Fibroblast of skin of right biceps (primary cell): ENCODE measurements at regions not wholly inside any gene's neighbourhood (a gene's known extent, or its start where the extent isn't known, plus 50 kb on each side); places are given as distances from the start of the nearest gene placed in this dataset.
A peak's percentile ranks its signal among the peaks of the same experiment; 100 is the strongest.

Experiments used
- DNase-seq: peaks from one replicate; pipeline ENCODE4 v3.0.0-alpha.2; 2013

GRCh38 chr2:19580264-19580663 lies 221.8 kb upstream of the OSR1 start:
- DNase-seq: no peak

- peak; percentile 47 for DNase-seq
Measured at GRCh38 chr2:19579461-19579860, 221.0 kb upstream of the OSR1 start.

- DNase-seq: peak; percentile 59
Measured at GRCh38 chr2:19577723-19578122, 219.3 kb upstream of the OSR1 start.

- DNase-seq: no peak
Measured at GRCh38 chr2:19576411-19576810, 218.0 kb upstream of the OSR1 start.

GRCh38 chr2:19575641-19576040 lies 217.2 kb upstream of the OSR1 start:
- DNase-seq: peak; percentile 75

GRCh38 chr2:19574778-19575260 lies 216.4 kb upstream of the OSR1 start:
- DNase-seq: peak; percentile 86

GRCh38 chr2:19573784-19574183 lies 215.4 kb upstream of the OSR1 start:
- no peak for DNase-seq

- no peak for DNase-seq
Measured at GRCh38 chr2:19571773-19572172, 213.3 kb upstream of the OSR1 start.

GRCh38 chr2:19569300-19569791 lies 210.9 kb upstream of the OSR1 start:
- DNase-seq: no peak

GRCh38 chr2:19568809-19569208 lies 210.4 kb upstream of the OSR1 start:
- DNase-seq: no peak

GRCh38 chr2:19560785-19561184 lies 202.4 kb upstream of the OSR1 start:
- DNase-seq: no peak

GRCh38 chr2:19559596-19560240 lies 201.3 kb upstream of the OSR1 start:
- no peak for DNase-seq

- no peak for DNase-seq
Measured at GRCh38 chr2:19556648-19557047, 198.2 kb upstream of the OSR1 start.

- DNase-seq: no peak
Measured at GRCh38 chr2:19554520-19554919, 196.1 kb upstream of the OSR1 start.

- DNase-seq: no peak
Measured at GRCh38 chr2:19552270-19552669, 193.8 kb upstream of the OSR1 start.

- DNase-seq: no peak
Measured at GRCh38 chr2:19550750-19551149, 192.3 kb upstream of the OSR1 start.

GRCh38 chr2:19549821-19550220 lies 191.4 kb upstream of the OSR1 start:
- no peak for DNase-seq

- DNase-seq: no peak
Measured at GRCh38 chr2:19548116-19548515, 189.7 kb upstream of the OSR1 start.

GRCh38 chr2:19547321-19547720 lies 188.9 kb upstream of the OSR1 start:
- peak; percentile 26 for DNase-seq

- DNase-seq: no peak
Measured at GRCh38 chr2:19545507-19545906, 187.1 kb upstream of the OSR1 start.

- no peak for DNase-seq
Measured at GRCh38 chr2:19543663-19544383, 185.4 kb upstream of the OSR1 start.

- no peak for DNase-seq
Measured at GRCh38 chr2:19542796-19543662, 184.6 kb upstream of the OSR1 start.

- no peak for DNase-seq
Measured at GRCh38 chr2:19541884-19542283, 183.5 kb upstream of the OSR1 start.
